AG10803 (cell line): ENCODE measurements at regions not wholly inside any gene's neighbourhood (a gene's known extent, or its start where the extent isn't known, plus 50 kb on each side); places are given as distances from the start of the nearest gene placed in this dataset.

ENCODE experiments used
- DNase-seq: peaks from one replicate; pipeline ENCODE4 v3.0.0; 2010; ENCODE audit warnings: low read depth
- H3K4me3 ChIP-seq: 2 replicates; pipeline ENCODE4 v1.5.1; 2011; ENCODE audit warnings: mild to moderate bottlenecking, low read length, control low read depth
- CTCF ChIP-seq: conservative IDR thresholded peaks from 2 replicates; pipeline ENCODE4 v1.5.1; 2011; ENCODE audit warnings: mild to moderate bottlenecking, low read length, control low read depth, inconsistent platforms

GRCh38 chr7:125386211-125386610 lies 456.6 kb upstream of the POT1 start:
- TF ChIP-seq CTCF, result no peak
- H3K4me3 ChIP-seq, result no peak overlapping the region
- DNase-seq, result no peak

GRCh38 chr7:125383324-125383723 lies 453.7 kb upstream of the POT1 start:
- no peak for DNase-seq
- no peak overlapping the region for H3K4me3 ChIP-seq
- no peak for TF ChIP-seq CTCF

- no peak for DNase-seq
- no peak for TF ChIP-seq CTCF
- H3K4me3 ChIP-seq, result no peak overlapping the region
Measured at GRCh38 chr7:125382401-125382800, 452.8 kb upstream of the POT1 start.

GRCh38 chr7:125375942-125376341 lies 446.3 kb upstream of the POT1 start:
- no peak overlapping the region for H3K4me3 ChIP-seq
- TF ChIP-seq CTCF, result no peak
- no peak for DNase-seq

- no peak for DNase-seq
Measured at GRCh38 chr7:125370502-125370901, 440.9 kb upstream of the POT1 start.

GRCh38 chr7:125363873-125364272 lies 434.2 kb upstream of the POT1 start:
- no peak for TF ChIP-seq CTCF
- no peak for DNase-seq
- H3K4me3 ChIP-seq, result no peak overlapping the region

More at GRCh38 chr7:125370502-125370901, 440.9 kb upstream of the POT1 start:
- no peak for TF ChIP-seq CTCF
- no peak overlapping the region for H3K4me3 ChIP-seq

- no peak for TF ChIP-seq CTCF
- H3K4me3 ChIP-seq, result no peak overlapping the region
- DNase-seq, result no peak
Measured at GRCh38 chr7:125358551-125359167, 429.0 kb upstream of the POT1 start.
